ENCODE measurements at regions not wholly inside any gene's neighbourhood (a gene's known extent, or its start where the extent isn't known, plus 50 kb on each side); places are given as distances from the start of the nearest gene placed in this dataset.

DNA sequence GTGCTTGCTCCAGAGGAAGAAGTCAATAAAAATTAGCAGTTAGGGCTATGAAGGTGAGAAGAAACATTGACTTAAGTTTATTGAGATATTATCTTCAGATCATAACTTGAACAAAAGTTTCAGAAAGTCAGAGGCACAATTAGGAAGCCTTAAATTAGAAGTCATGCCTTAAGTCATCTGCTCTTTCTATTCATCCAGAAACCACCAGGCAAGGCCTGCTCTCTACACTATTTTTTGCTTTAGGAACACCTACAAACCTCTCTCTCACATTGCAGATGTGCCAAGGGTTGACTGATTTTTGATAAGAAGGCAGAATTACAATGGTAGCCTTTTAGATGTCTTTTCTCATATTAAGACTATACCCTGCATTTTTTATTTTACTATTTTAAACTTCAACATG is 268.7 kb downstream of the SPRY2 start:
- TF ChIP-seq, protein P1, sequence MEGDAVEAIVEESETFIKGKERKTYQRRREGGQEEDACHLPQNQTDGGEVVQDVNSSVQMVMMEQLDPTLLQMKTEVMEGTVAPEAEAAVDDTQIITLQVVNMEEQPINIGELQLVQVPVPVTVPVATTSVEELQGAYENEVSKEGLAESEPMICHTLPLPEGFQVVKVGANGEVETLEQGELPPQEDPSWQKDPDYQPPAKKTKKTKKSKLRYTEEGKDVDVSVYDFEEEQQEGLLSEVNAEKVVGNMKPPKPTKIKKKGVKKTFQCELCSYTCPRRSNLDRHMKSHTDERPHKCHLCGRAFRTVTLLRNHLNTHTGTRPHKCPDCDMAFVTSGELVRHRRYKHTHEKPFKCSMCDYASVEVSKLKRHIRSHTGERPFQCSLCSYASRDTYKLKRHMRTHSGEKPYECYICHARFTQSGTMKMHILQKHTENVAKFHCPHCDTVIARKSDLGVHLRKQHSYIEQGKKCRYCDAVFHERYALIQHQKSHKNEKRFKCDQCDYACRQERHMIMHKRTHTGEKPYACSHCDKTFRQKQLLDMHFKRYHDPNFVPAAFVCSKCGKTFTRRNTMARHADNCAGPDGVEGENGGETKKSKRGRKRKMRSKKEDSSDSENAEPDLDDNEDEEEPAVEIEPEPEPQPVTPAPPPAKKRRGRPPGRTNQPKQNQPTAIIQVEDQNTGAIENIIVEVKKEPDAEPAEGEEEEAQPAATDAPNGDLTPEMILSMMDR (IDR thresholded peaks at IDR 0.05): no peak
- no peak for TF ChIP-seq POLR2AphosphoS5 (IDR thresholded peaks at IDR 0.05)
- no peak for TF ChIP-seq POLR2A (IDR thresholded peaks at IDR 0.05)

Measured in prostate gland (tissue), 2 donors.